NCI-H2196 treated with DMSO at 0.1 percent for 48 hours (cell line): ENCODE measurements at regions not wholly inside any gene's neighbourhood (a gene's known extent, or its start where the extent isn't known, plus 50 kb on each side); places are given as distances from the start of the nearest gene placed in this dataset.
"Not testable (repeated sequence)": the region's sequence is repeated elsewhere in the genome, so short reads cannot be mapped to it uniquely, and the experiment has no call there.

Source experiments
- DNase-seq: peaks from one replicate; lab custom pipeline; 2025; ENCODE audit not compliant: unreplicated experiment; lab: John Stamatoyannopoulos, UW

DNA sequence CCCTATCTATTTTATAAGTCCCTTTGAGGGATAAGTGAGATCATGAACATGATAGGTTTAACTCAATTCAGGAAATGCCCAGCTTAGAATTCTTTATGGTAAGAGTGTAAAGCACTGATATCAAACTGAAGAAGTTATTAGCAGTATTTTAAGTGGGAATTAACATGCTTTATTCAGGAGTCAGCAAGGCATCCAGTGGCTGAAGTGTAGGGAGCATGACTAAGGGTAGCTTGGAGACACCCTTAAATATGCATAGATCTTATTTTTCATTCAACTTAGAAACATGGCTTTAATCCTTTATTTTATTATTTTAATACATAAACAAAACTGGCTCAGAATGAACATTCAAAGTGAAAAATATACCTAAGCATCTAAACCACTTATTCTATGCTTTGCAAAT, 158.3 kb upstream of the LPP start:
- DNase-seq: no peak

DNA sequence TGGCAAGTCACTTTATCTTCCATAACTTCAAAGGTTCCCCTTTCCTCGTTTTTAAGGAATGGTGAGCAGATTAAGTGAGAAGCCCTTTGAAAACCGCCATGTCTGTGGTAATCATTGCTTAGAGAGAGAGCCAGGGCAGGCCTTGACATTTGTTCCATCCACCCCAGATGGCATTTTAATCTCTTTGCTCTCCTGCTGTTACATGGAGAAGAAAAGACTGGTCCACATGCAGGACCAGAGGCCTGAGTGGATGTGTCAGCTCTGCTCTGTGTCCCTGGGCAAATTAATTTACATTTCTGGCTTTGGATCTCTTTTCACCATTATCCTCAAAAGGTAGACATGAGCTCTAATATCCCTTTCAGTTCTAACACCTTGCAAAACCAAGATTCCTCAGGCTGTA, 157.3 kb upstream of the LPP start:
- DNase-seq: no peak

DNA sequence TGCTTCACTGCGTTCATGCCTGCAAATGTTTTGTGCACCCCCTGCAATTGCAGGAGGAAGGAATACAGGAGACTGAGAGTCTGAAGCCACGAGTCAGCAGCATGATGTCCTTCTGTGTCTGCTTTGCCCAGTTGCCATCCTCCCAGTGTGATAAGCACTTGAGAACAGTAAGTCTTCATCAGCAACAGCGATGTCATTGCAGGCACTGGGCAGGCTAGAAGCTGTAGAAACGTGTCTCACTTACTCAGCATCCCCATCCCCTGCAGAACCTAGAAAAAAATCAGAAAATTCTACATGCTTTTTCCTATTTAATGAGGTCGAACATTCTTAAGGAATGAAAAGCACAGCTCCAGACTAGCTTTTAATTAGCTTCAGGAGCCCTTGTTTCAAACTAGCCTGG, 156.5 kb upstream of the LPP start:
- no peak for DNase-seq

DNA sequence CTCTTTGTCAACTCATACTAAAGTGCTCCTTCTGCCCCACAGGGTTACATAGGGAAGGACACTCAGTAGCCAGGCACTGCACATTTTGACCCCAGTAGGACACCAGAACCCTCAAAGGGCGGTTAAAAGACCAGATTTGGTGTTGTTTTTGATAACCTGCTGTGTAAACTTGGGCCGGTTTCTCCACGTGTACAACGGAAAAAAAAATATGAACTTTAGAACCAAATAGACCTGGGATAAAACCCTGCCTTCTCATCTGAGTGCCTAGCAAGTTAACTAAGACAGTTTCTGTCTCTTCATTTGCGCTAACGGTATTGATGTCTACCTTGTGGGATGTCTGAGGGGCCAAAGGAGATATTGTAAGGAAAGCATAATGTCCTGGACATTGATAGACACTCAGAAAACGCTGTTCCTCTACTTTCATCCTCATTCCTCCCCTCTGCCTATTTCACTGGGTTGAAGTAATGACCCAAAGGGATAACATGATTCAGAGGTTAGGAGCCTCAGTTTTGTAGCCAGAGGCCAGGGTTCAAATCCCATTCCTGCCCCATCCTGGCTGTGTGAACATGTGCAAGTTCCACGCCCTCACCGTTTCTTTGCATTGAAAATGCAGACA, 155.9 kb upstream of the LPP start:
- no peak for DNase-seq

DNA sequence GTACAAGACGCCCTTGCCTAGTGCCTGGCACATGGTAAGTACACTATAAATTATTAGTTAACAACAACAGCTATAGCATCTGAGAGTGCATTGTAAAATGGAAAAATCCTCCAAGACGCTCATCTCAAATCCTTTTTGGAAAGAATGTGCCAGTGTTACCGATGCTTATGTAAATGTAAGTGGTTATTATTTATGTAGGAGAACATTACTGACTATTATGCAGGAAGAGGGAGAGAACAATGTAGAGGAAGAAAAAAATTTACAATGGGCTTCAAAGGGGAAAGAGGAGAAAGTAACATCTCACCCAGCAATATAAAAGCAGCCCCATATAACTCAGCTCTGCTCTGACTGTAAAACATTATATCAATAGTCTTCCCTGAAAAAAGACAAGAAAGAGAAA, 155.3 kb upstream of the LPP start:
- DNase-seq: no peak

DNA sequence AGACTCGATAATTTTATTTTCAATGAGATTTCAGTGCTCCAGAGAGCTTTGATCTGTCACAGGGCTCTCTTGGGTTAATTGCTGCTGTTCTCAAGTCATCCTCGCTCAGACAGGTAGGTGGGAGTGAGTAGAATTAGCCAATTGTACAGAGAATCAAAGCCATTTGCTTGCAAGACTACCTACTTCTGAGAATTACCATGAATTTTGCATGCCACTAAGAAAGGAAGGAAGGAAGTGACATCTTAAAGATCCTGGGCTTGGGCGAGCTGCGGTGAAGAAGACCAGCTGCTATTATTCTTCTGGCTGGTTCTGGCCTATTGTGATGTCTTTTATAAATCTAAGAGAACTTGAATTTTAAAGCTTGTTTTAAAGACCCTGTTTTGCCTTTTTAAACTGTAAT, 154.1 kb upstream of the LPP start:
- DNase-seq: no peak

DNA sequence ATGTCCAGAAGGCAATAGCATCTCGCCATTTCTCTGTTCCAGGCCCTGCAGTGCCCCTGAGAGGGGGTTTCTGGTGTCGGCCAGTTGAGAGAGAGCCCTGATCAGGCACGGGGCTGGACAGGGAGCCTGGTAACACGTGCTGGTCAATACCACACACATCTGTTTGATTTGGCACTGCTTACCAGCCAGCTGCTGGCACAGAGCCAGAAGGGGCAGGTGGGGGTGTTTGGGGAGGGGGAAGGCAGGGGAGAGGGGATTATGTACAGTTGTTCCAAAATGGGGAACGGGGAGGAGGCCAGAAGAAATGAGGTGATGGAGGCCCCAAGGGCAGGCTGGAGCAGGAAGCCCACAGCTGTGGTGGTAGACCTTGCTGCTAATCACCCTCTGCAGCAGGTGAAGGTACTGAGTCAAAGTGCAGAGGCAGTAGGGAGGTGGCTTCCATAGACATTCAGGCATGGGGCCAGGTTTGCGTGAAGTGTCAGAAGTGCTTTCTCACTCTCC, 153.5 kb upstream of the LPP start:
- DNase-seq: peak; percentile 94

DNA sequence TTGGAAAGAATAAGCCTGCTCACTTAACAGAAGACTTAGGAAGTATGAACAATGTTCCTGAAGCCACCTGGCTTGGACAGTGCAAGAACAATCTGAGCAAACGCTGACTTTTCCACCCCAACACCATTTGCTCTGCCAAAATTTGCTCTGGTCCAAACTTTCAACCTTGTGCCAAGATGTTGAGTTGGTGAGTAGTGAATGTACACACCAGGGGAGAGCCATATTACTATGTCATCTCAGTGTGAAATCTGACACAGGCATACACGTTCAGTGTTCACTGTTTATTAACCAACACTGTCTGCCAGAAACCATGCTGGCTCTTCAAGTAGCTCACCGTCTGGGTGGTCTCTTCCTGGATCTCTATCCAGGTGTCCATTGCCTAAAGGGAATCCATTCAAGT, 152.9 kb upstream of the LPP start:
- DNase-seq: peak; percentile 88

DNA sequence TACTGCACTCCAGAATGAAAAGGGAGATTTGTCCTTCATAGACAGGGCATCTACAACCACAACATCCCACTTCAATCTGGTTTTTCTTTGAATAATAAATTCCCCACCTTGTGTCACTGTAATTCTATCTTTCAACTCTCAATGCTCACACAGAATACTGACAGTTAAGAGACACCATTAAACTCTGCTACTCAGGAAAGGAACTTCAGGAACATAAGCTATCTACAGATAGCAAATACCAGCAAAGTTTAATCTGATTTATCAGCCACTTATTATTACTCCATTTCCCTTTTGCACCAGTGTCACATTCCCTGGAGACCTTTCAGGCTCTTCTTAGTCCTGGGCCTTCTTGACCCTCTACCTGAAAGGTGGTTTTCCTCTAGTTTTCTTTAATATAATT, 152.0 kb upstream of the LPP start:
- DNase-seq: no peak

DNA sequence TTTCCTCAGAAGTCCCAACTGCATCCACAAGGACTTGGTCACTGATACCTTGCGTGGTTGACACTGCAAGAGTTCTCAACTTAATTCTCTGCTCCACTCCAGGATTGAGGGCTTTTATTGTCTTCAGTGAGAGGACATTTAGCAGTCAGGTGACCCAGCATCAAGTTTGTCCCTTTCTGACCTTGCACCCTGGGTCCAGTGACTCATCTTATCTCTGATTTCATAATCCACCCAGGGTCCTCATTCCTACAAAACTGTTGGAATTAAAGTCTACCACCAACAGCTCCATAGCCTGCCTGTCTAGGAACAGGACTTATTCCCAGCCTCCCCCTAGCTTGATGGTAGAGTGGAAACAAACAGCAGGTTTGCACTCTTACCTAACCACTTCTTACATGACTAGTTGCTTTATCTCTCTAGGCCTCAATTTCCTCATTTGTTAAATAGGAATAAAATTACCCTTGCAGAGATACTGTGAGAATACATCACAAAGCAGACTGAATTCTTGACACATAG, 151.3 kb upstream of the LPP start:
- DNase-seq: no peak

DNA sequence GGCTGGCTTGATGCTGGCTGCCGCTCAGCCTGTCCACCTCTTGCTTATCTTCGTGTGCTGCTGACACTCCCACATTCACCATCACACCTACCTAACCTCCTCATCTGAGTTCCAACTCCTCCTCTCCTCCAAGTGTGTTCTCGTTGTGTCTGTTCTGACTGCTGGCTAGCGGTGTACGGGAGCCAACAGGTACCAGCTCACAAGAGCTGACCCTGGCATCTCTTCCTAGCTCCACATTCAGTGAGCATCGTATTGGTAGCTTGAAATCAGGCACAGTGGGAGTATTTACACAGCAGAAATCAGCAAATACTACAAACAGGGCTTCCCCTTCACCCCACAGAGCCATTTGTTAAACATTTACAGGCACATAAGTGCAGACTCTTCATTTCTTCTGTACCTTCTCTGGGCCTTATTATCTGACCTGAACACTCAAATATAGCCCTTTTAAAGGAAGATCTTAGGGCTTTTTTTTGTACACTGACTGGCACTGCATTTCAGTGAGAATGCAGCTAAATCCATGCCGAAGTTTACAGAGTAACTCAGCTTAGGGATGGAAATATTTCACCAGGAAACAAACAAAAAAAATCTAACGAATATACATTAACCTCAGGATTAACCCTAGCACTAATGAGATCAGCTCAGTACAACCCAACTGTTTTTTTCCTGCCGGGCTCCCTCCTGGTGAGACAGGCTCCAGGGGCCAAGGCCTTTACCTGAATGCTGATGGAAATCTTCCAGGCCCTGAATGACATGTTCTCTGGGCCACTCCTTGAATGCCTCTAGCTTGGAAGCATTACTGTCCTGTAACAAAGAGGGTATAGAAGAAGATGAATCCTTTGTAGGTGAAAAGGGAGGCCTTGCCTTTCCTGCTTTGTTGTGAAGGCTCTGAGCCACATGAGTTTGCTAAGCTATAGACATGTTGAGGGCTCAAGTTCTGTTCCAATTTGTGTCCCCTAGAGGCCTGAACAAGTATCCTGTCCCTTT, 150.5 kb upstream of the LPP start:
- DNase-seq: no peak

DNA sequence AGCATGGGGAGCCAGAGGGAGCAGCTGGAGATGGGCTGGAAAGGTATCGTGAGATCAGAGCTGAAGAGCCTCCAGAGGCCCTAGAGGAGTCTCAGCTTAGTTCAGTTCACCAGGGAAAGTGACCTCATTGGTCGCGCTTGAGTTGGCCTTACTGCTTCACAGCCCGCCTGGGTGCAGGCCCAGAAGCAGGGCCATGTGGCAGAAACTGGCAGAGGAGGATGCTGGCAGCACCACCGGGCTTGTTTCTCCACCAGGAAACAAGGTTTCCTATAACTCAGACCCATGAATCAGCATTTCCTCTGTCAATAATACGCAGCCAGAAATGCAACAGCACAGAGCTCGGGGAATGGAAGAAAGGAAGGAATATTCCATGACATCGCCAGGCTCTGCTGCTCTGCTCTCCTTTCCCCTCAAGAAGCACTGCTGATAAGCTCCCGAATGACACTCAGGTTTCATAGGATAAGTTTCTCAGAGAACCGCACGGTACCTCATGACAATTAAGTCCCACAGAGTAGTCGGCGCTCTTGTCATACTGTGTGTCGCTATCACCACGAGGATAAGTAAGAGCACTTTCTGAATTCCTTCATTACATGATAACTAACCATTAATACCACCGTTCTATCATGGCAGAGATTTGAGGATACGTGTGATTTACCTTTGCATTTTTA, 147.1 kb upstream of the LPP start:
- DNase-seq: peak; percentile 98

DNA sequence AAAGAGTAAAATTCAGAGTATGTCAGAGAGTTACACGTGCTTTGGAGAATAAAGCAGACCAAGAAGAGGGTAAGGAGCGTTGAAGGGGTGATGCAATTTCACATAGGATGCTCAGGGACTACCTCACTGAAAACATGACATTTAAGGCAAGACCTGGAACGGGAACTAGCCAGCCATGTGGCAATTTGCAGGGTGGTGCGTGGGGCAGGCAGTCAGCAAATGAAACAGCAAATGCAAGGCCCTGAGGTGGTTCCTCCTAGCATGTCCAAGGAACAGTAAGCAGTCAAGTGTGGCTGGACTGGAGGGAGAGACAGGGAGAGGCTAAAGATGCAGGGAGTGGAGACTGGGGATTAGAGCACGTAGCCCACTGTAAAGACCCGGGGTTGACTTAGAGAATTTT, 146.1 kb upstream of the LPP start:
- DNase-seq: no peak

DNA sequence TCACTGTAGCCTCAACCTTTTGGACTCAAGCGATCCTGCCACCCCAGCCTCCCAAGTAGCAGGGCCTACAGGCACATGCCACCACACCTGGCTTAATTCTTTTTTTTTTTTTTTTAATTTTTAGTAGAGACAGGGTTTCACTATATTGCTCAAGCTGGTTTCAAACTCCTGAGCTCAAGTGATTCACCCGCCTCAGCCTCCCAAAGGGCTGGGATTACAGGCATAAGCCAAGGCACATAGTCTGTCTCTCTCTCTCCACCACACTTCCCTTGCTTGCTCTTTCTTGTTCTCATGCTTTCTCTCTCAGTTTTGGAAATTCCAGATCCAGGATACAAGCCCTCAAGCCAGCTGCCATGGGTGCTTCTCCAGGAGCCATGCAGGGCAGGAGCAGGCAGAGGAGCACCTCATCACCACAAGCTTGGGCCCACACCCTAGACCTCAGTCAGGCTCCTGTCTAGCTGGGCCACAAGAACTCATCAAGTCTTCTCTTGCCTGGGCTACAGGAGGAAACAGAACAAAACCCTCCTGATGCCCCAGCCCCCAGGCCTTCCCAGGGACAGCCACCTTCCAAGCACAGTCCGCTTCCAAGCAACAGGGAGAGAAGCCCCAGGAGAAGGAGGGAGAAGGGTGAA, 145.3 kb upstream of the LPP start:
- DNase-seq: no peak

DNA sequence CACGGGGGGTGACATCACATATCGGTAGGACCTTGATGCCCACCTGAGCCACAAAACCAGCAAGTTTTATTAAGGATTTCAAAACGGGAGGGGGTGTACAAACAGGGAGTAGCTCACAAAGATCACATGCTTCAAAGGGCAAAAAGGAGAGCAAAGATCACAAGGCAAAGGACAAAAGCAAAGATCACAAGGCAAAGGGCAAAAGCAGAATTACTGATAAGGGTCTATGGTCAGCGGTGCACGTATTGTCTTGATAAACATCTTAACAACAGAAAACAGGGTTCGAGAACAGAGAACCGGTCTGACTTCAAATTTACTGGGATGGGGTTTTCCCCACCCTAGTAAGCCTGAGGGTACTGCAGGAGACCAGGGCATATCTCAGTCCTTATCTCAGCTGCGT, 143.5 kb upstream of the LPP start:
- DNase-seq: no peak

DNA sequence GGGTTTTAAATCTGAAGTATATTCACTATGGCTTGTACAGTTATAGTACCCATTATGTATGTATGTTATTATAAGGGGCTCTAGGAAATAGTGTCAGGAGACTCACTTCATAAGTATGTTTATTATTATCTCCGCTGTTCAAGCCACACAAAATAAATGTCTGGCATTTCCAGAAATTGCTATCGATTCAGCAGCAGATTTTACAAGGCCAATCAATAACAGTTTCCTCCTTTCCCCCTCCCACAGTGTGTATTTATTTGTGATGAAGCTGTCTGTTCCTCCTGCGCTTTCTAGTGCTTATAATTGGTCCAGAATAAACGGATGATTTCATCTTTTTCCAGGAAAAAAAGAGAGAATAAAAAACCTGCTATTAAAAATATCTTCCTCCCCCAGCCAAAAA, 134.2 kb upstream of the LPP start:
- DNase-seq: no peak

DNA sequence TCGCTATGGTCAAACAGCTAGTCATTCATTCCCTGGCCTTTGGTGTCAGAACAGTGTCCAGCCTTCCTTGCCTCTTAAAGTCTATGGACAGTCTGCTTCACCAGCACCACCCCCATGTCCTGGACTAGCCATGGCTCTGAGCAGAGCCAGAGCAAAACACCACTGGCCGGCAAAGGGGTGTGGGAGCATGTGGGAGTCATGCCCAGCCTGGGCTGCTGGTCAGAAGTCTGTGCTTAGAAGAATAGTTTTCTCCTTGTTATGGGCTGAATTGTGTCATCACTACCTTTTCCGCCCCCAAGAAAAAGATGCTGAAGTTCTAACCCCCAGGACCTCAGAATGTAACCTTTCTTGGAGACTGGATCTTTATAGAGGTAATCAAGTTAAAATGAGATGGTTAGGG, 132.9 kb upstream of the LPP start:
- DNase-seq: no peak

DNA sequence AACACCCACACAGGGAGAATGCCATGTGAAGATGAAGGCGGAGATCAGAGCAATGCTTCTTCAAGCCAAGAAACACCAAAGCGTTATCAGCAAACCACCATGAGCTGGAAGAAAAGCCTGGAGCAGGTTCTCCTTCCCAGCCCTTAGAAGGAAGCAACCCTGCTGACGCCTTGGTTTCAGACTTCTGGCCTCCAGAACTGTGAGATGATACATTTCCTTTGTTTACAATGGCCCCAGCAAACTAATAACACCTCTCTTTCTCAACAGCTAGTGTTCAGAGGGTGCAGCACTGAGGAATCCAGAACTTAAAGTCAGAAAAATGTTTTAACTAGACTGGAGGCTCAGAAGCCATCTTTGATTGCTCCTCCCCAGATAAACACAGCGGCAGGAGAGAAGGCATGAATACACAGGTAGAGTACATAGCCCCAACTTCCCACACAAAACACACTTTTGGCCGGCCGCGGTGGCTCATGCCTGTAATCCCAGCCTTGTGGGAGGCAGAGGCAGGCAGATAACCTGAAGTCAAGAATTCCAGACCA, 132.4 kb upstream of the LPP start:
- DNase-seq: no peak

DNA sequence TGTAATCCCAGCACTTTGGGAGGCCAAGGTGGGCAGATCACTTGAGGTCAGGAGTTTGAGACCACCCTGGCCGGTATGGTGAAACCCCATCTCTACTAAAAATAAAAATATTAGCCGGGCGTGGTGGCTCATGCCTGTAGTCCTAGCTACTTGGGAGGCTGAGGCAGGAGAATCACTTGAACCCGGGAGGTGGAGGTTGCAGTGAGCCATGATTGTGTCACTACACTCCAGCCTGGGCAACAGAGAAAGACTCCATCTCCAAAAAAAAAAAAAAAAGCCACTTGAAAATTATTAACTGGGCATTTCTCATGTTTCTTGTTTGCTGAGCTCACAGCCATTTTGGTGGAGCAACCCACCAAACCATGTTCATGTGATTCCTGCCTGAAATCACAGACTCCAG, 131.1 kb upstream of the LPP start:
- DNase-seq: not testable (repeated sequence)

DNA sequence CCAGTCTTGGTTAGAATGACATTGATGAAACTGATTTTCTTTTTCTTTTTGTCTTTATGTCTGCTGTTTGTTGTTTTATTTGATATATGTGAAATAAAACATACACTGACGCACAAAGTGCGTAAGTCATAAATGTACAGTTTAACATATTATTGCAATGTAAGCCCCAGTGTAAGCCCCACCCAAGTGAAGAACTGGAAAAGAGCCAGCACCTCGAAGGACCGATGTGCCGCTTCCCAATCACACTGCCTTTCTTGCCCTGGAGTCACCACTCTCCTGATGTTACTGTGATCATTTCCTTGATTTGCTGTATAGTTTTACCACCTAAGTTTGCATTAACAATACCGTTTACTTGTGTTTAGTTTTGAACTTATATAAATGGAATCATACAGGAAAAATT, 128.4 kb upstream of the LPP start:
- no peak for DNase-seq
